CD1c-positive myeloid dendritic cell (primary cell): ENCODE measurements at regions not wholly inside any gene's neighbourhood (a gene's known extent, or its start where the extent isn't known, plus 50 kb on each side); places are given as distances from the start of the nearest gene placed in this dataset.
"Not testable (repeated sequence)": the region's sequence is repeated elsewhere in the genome, so short reads cannot be mapped to it uniquely, and the experiment has no call there.

ENCODE experiments used
- DNase-seq: peaks from one replicate; pipeline ENCODE4 v3.0.0-alpha.2; 2016; ENCODE audit errors: extremely low spot score

DNA sequence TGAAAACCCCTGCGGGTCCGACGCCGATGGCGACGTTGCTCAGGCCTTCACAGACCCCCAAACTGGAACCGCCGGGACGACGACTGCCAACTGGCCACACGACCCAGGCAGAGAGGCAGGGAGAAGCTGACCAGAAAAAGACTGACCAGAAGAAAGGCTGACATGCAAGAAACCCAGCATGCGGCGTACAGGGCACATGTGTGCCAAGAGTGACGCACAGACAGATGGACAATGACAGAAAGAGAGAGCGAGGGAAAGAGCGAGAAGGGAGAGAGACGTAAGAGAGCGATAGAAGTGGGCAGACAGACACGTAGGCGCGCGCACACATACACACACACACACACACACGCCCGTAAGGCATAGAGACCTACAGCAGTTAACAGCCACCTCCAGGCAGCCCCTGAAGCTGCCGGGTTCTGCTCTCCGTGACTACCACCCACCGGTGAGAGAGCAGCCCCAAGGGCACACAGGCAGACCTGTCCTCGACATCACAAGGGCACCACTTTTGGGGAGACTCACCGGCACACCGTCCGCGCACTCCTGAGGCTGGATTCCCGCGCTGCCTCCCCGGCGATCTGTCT, 67.2 kb upstream of the ZNF527 start:
- DNase-seq = no peak

DNA sequence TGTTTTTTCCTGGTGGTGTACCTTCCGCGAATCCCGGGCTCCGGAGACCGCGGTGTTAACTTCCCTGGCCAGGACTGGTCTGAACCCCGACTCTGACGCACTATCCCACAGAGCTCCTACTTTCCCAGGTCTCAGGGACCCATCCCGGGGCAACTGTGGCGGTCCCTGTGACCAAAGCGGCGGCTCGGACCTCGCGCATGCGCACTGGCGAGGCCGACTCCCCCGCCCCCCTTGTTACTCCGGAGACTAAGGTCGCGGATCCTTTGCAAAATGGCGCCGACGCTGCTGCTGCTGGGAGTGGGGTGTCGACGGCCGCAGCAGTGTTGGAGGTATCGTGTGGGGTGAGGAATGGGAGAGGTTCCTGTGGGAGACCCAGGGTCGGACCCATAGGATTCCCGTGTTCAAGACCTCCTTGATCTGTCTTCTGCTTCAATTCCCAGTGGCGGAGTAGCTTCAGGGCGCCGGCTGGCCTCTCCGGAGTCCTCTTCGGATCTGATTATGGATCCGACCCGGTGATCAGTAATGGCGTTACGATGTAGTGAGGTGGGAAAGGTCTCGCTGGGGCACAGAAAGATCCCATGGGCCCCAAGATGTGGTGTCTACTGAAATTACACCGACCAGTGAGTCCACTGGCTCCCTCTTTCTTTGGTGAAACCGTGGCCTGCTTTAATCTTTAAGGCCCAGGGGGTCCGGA, 66.6 kb upstream of the ZNF527 start:
- no peak for DNase-seq

DNA sequence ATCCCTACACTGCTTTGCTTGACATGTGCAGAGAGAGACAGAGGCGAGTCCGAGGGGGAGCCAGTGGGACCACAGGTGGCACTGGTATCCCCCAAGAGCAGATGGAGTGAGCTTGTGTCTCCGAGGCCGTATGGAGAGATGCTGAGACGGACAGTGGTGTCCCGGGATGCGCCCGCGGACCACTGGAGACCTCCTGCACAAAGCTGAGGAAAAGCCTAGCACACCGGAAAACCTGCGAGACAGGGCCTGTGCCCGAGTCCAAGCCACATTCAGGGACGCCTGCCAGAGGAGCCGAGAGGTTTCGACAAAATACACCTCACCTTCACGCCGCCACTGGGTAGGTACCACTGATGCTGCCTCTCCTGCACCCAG, 66.0 kb upstream of the ZNF527 start:
- no peak for DNase-seq

DNA sequence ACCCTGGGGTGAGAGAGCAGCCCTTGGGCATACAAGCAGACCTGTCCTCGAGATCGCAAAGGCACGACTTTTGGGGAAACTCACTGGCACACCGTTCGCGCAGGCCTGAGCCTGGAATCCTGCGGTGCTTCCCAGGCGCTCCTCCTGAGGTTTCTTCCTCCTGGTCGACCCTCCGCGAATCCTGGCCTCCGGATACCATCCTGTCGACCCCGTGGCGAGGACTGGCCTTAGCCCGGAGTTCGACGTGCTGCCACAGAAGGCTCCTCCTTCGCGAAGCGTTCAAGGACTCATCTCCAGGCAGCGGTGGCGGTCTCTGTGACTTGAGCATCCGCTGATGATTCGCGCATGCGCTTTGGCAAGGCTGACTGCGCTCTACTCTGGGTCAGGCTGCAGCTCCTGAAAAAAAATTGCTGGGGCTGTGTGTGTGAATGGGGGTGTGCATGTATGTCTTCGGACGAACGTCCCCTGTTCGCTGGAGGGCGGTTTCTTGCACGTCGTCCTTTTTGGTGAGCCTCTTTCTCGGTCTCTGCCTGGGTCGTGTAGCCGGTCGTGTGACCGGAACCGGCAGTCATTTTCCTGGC, 64.4 kb upstream of the ZNF527 start:
- no peak for DNase-seq

DNA sequence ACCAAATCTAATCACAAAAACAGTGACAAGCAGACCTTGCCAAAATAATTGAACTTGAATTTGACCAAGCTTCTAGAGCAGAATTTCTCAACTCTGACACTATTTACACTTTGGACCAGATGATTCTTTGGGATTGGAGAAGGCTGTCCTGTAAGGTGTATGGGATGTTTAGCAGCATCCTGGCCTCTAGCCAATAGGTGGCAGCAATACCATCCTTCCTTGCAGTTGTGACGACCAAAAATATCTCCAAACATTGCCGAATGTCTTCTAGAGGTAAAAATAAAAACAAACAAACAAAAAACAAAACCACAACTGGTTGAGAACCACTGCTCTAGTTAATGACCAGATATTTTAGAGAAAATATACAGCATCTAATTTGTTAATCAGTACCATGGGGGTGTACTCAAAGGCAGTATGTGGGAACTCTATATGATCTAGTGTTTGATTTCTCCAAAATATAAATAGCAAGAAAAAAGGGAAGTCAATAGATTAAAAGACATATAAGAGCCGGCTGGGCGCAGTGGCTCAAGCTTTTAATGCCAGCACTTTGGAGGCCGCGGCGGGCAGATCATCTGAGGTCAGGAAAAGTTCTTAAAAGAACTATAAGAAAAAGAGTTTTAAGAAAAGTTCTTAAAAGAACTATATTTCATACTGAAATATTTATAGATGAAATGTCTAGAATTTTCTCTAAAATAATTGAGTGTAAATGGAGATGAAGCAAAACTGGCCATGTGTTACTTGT, 60.9 kb upstream of the ZNF527 start:
- DNase-seq = peak; percentile 7

DNA sequence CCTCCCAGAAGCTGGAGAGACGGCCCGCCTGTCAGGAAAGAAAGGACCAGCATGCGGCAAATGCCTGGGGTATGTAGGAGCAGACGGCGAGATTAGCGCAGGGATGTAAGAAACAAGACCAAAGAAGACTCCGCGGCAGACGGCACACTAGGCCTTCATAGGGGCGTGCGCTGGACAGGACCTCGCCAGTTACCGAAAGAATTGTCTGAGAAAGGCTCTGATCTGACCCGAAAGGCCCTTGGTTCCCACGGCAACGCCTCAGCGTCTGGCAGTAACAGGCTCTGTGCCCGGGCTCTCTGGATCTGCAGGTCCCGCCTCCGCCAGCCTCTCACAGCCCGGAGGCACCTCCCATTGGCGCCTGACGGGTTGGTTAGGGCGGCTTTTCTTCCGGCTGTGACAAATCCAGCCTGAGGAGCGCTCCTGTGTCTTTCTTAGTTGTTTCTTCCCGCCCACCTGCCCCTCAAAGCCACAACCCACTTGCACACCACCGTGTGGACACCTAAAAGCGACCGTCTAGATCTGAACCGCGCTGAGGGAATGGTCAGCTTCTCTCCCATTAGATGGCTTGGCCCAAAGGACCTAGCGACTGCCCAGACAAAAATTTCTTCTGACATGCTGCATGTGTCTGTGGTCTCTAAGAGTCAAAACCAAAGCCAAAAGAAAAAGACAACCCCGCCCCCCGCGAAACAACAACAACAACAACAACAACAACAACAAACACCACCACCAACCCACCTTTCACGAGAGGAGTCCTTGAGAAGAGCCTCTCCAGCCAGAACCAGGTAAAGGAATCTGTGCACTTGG, 58.2 kb upstream of the ZNF527 start:
- DNase-seq = peak; percentile 39

DNA sequence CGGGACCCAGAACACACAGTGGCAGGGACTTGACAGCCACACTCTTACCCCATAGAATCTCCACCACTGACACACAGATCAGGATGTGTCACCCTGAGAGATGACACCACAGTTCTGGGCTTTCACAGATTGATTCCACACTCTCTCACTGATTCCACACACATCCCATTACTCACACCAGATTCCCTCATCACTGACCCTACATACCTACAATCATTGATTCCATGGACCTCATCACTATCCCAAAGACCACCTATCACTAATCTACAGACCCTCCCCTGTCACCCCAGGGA, 57.6 kb upstream of the ZNF527 start:
- no peak for DNase-seq

GRCh38 chr19:37317403-37318209, 53.3 kb upstream of the ZNF527 start:
- peak; percentile 97 for DNase-seq

DNA sequence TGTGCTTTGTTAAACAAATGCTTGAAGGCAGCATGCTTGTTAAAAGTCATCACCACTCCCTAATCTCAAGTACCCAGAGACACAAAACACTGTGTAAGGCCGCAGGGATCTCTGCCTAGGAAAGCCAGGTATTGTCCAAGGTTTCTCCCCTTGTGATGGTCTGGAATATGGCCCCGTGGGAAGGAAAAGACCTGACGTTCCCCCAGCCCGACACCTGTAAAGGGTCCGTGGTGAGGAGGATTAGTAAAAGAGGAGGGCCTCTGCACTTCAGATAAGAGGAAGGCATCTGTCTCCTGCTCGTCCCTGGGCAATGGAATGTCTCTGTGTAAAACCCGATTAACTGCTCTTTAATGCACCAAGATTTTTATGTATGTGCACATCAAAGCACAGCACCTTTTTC, 49.9 kb upstream of the ZNF527 start:
- DNase-seq = not testable (repeated sequence)
